ENCODE measurements at regions not wholly inside any gene's neighbourhood (a gene's known extent, or its start where the extent isn't known, plus 50 kb on each side); places are given as distances from the start of the nearest gene placed in this dataset.

DNA sequence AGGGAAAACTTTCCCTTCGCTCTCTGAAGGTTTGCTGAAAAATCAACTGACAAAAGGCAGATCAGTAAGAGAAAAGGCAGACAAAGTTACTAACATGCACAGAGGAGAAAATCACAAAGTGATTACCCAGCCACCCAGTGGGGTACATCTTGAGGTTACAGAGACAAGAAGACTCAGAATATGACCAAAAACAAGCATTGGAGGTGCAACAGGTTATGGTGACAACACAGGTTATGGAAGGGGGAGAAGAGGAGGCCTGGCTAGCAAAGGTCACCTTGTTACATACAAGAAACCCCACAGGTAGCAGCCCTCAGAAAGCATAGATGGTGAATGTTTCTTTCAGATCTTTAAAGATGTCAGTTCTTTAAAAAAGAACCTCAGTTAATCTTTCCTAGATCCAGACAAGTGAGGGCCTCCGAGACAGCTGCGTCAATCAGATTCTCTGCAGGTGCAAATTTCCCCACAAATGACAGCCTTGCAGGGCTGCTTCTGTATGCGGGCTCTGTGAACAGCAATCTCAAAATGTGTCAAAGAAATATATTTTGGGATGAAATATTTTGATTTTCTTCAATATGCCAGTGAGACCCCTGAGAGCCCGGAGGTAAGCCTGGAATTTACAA, 207.6 kb upstream of the RAB4A start:
- TF ChIP-seq EZH2 (IDR thresholded peaks at IDR 0.05; ENCODE audit: low read depth): no peak
- TF ChIP-seq, protein P1, sequence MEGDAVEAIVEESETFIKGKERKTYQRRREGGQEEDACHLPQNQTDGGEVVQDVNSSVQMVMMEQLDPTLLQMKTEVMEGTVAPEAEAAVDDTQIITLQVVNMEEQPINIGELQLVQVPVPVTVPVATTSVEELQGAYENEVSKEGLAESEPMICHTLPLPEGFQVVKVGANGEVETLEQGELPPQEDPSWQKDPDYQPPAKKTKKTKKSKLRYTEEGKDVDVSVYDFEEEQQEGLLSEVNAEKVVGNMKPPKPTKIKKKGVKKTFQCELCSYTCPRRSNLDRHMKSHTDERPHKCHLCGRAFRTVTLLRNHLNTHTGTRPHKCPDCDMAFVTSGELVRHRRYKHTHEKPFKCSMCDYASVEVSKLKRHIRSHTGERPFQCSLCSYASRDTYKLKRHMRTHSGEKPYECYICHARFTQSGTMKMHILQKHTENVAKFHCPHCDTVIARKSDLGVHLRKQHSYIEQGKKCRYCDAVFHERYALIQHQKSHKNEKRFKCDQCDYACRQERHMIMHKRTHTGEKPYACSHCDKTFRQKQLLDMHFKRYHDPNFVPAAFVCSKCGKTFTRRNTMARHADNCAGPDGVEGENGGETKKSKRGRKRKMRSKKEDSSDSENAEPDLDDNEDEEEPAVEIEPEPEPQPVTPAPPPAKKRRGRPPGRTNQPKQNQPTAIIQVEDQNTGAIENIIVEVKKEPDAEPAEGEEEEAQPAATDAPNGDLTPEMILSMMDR (conservative IDR thresholded peaks at IDR 0.05): no peak

Data from PC-9 (cell line).